ENCODE measurements at regions not wholly inside any gene's neighbourhood (a gene's known extent, or its start where the extent isn't known, plus 50 kb on each side); places are given as distances from the start of the nearest gene placed in this dataset.

DNA sequence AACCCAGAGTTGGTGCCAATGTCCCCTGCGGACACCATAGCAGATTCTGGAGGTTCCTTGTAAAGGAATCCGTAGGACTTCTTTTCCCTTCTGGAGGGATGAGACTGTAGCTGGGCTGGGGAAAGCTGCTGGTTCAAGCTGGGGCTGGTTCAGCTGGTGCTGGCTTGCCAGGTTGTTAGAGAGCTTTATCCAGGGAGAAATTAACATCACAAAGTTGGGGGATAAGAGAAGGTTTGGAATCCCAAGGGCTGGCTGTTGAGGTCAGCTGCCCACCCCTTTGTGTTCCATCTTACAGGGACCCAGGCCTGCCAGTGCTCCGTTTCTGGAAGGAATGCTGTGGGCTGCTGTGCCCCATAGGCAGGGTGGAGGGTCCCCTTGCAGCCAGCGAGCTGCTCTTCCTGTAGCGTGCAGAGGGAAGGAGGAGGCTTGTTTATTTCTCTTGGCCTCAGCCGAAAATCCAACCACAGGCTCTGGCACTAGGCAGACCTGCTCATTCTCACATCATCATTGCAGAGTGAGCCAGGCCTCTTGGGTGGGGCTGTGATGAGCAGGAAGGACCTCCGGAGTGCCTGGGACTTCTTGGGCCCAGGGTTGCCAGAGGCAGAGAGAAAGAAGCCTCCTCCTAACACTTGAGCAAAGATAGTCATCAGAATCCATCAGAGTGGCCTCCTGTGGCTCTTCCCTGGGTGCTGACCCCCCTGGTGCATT lies 251.1 kb downstream of the SEC14L1 start:
- Histone ChIP-seq H3K4me1 (ENCODE audit: control insufficient read depth, insufficient read depth, low read length) (peaks cover 76% of the 10 kb centered on the region), H3K9me3 (ENCODE audit: control insufficient read depth, low read length) (no peaks in the 10 kb centered on the region), H3K36me3 (ENCODE audit: control insufficient read depth, insufficient read depth, low read length) (no peaks in the 10 kb centered on the region), H3K27ac (ENCODE audit: insufficient read depth, low read depth, low read length, poor library complexity, severe bottlenecking) (peak overlapping the region; percentile 93), H3K27me3 (ENCODE audit: control insufficient read depth, insufficient read depth, low read length, poor library complexity, severe bottlenecking) (no peaks in the 10 kb centered on the region), H3K4me3 (ENCODE audit: insufficient read depth, low read depth, low read length) (no peak overlapping the region)
- 18 to 21% methylated on average over 7 of the region's 7 CpGs for WGBS, 2 experiments

DNA sequence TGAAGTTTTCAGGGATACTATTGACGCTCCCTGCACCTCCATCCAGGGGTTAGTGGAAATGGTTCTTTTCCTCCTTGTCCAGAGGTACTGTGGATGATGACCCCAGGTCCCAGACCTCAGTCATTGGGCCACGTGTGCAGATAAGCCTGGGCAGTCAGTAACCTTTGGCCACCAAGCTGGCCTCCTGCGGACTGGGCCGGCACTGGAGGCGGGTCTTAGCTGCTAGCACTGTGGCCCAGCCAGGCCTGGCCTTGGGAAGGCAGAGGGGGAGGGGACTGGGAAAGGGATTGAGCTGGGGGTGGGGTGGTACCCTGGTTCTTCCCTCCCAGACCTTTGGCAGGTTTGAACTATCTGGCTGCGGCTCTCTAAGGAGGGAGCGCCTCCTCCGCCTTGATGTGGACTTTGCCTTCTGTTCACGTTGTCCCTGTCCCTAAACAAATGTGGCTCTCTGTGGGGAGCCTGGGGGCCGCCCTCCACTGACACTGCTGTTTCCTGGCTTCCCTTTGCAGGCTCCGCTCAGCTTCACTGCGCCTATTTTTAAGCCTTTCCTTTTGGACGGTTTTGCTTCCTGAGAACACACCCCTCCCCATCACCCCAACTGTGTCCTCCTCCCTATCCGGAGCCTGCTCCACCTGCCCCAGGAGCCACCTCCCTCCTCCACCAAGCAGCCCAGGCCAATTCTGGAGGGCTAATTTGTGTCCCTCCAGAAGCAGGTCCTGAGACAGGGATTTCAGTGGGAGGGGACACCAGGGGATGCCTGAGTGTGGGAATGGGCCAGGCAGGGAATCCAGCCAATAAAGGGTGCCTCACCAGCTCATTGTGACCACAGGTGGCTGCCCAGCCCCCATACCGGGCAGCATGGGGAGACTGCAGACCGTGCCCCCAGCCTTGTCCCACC lies 251.9 kb downstream of the SEC14L1 start:
- WGBS, 2 experiments = 8 to 9% methylated on average over 16 of the region's 16 CpGs
- Histone ChIP-seq H3K27me3 (ENCODE audit: control insufficient read depth, insufficient read depth, low read length, poor library complexity, severe bottlenecking) (no peaks in the 10 kb centered on the region), H3K4me1 (ENCODE audit: control insufficient read depth, insufficient read depth, low read length) (peaks cover 68% of the 10 kb centered on the region), H3K27ac (ENCODE audit: insufficient read depth, low read depth, low read length, poor library complexity, severe bottlenecking) (peak overlapping the region; percentile 93), H3K4me3 (ENCODE audit: insufficient read depth, low read depth, low read length) (peak overlapping the region; percentile 9), H3K9me3 (ENCODE audit: control insufficient read depth, low read length) (no peaks in the 10 kb centered on the region), H3K36me3 (ENCODE audit: control insufficient read depth, insufficient read depth, low read length) (no peaks in the 10 kb centered on the region)

DNA sequence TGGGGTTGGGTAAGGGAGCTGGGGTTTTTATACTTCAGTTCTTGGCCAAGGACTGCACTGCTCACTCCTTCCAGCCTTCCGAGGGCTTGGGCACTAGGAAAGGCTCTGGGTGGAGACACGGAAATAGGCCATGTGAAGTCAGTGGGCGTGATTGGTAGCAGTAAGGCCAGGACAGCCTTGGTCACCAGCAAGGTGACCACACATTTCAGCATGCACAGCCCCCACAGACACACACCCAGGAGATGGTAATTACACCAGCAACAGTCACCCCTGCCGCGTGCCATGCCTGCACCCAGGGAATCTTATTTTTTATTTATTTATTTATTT lies 252.5 kb downstream of the SEC14L1 start:
- peak overlapping the region; percentile 56 for H3K27ac ChIP-seq (ENCODE audit: insufficient read depth, low read depth, low read length, poor library complexity, severe bottlenecking)
- no peak overlapping the region for H3K4me3 ChIP-seq (ENCODE audit: insufficient read depth, low read depth, low read length)
- H3K4me1 ChIP-seq (ENCODE audit: control insufficient read depth, insufficient read depth, low read length) = peaks cover 62% of the 10 kb centered on the region
- H3K9me3 ChIP-seq (ENCODE audit: control insufficient read depth, low read length) = no peaks in the 10 kb centered on the region
- no peaks in the 10 kb centered on the region for H3K36me3 ChIP-seq (ENCODE audit: control insufficient read depth, insufficient read depth, low read length)
- 80 to 88% methylated on average over 5 of the region's 5 CpGs for WGBS, 2 experiments
- H3K27me3 ChIP-seq (ENCODE audit: control insufficient read depth, insufficient read depth, low read length, poor library complexity, severe bottlenecking) = no peaks in the 10 kb centered on the region

DNA sequence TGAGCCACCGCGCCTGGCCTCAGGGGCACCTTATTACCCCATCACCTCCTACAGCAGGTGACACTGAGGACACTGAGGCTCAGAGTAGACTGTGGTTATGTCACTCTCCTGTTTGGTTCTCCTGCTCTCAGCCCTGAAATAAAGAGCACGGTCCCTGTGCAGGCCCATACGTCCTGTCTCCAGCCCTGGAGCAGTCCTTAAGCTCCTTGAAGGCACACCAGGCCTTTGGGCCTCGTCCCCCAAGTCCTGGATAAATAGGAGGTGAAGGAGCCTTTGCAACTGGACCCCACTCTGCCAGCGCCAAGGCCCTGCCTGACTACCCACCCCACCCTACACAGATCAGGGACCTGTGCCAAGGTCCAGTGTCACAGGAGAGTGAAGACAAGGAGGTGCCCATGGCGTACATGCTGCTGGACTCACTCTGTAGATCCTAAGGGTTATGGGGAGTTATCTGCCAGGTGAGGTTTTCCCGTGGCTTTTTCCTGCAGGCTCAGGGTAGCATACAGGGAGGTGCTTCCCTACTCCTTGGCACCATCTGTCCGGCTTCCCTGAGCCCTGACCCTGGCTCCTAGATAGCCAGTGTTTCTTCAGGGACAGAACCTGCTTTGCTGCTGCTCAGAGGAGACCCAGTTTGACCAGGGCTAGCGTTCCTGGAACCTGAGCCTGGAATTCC lies 253.2 kb downstream of the SEC14L1 start:
- Histone ChIP-seq H3K4me1 (ENCODE audit: control insufficient read depth, insufficient read depth, low read length) (peaks cover 54% of the 10 kb centered on the region), H3K9me3 (ENCODE audit: control insufficient read depth, low read length) (no peaks in the 10 kb centered on the region), H3K36me3 (ENCODE audit: control insufficient read depth, insufficient read depth, low read length) (no peaks in the 10 kb centered on the region), H3K27me3 (ENCODE audit: control insufficient read depth, insufficient read depth, low read length, poor library complexity, severe bottlenecking) (no peaks in the 10 kb centered on the region), H3K4me3 (ENCODE audit: insufficient read depth, low read depth, low read length) (no peak overlapping the region), H3K27ac (ENCODE audit: insufficient read depth, low read depth, low read length, poor library complexity, severe bottlenecking) (no peak overlapping the region)
- 89 to 91% methylated on average over 10 of the region's 10 CpGs for WGBS, 2 experiments

DNA sequence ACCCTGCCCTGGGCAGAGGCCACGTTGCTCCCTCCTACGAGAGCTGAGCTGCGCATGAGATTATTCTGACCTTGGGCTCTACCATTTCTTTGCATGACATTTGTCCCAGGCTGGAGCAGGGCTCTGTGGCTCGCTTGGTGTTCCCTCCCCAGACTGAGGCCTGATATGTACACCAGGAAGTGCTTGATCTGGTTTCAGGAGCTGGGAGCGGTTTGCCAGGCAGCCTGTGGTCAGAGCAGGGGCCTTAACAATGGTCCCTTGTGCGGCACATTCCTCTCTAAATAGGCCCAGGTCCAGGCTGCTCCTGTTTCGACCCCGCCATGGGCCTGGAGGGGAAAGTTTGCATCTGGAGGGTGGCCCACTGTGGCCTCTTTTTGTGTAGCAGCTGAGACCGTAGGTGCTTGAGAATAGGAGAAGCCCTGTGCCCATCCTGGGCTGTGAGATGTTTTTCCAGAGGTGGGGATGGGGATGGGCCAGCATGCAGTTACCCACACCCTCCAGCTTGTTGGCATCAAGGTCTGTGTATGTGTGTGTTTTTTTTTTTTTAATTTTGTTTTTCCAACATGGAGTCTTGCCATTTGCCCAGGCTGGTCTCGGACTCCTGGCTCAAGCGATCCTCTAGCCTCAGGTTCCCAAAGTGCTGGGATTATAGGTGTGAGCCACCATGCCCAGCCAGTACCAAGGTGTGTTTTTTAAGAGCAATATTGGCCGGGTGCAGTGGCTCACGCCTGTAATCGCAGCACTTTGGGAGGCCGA lies 253.9 kb downstream of the SEC14L1 start:
- H3K4me1 ChIP-seq (ENCODE audit: control insufficient read depth, insufficient read depth, low read length) = peaks cover 47% of the 10 kb centered on the region
- H3K4me3 ChIP-seq (ENCODE audit: insufficient read depth, low read depth, low read length) = no peak overlapping the region
- no peaks in the 10 kb centered on the region for H3K36me3 ChIP-seq (ENCODE audit: control insufficient read depth, insufficient read depth, low read length)
- H3K9me3 ChIP-seq (ENCODE audit: control insufficient read depth, low read length) = no peaks in the 10 kb centered on the region
- H3K27ac ChIP-seq (ENCODE audit: insufficient read depth, low read depth, low read length, poor library complexity, severe bottlenecking) = peak overlapping the region; percentile 44
- no peaks in the 10 kb centered on the region for H3K27me3 ChIP-seq (ENCODE audit: control insufficient read depth, insufficient read depth, low read length, poor library complexity, severe bottlenecking)
- 69% methylated on average over 15 of the region's 15 CpGs for WGBS, 2 experiments

DNA sequence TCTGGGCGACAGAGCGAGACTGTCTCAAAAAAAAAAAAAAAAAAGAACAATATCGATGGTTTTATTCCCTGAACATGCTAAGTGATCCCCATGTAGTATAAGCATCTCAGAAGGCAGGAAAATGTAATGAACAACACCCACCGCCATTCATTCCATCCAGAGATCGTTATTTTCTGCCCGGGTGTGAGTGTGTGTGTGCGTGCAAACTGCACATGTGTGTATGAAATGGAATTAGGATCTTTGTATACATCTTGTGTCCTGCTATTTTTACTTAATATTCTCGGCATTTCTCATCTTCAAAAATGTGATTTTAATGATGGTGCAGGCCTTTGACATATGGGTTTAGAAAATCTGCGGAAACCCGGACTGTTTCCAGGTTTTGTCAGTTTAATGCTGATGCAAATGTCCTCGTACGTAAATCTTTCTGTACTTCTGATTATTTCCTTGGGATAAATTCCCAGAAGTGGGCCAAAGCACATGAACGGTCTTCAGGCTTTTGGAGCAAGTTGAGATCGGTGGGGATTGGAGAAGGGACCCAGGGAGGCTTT lies 254.8 kb downstream of the SEC14L1 start:
- H3K4me3 ChIP-seq (ENCODE audit: insufficient read depth, low read depth, low read length) = no peak overlapping the region
- H3K27ac ChIP-seq (ENCODE audit: insufficient read depth, low read depth, low read length, poor library complexity, severe bottlenecking) = no peak overlapping the region
- no peaks in the 10 kb centered on the region for H3K36me3 ChIP-seq (ENCODE audit: control insufficient read depth, insufficient read depth, low read length)
- H3K4me1 ChIP-seq (ENCODE audit: control insufficient read depth, insufficient read depth, low read length) = peaks cover 42% of the 10 kb centered on the region
- no peaks in the 10 kb centered on the region for H3K9me3 ChIP-seq (ENCODE audit: control insufficient read depth, low read length)
- no peaks in the 10 kb centered on the region for H3K27me3 ChIP-seq (ENCODE audit: control insufficient read depth, insufficient read depth, low read length, poor library complexity, severe bottlenecking)
- whole genome bisulfite sequencing, 2 experiments = 96 to 97% methylated on average over 13 to 14 of the region's 14 CpGs

DNA sequence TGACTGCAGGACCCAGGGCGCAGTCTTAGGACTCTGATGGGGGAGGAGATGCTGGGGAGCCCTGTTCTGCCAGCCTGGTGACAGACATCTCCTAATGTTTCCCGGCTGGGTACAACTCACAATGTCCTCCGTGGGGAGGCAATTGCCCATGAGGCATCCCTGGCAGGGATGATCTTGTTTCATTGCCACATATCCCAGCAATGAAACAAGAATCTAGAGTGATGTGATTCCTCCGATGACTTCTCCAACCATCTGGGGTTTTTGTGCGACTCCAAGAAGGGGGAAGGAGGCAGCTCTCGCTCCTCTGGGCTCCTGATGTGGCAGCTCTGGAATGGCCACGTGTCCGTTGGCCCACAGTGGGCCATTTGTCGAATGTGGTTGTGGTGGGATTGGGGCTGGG lies 255.8 kb downstream of the SEC14L1 start:
- Histone ChIP-seq H3K36me3 (ENCODE audit: control insufficient read depth, insufficient read depth, low read length) (no peaks in the 10 kb centered on the region), H3K4me1 (ENCODE audit: control insufficient read depth, insufficient read depth, low read length) (peaks cover 32% of the 10 kb centered on the region), H3K27me3 (ENCODE audit: control insufficient read depth, insufficient read depth, low read length, poor library complexity, severe bottlenecking) (no peaks in the 10 kb centered on the region), H3K9me3 (ENCODE audit: control insufficient read depth, low read length) (no peaks in the 10 kb centered on the region), H3K27ac (ENCODE audit: insufficient read depth, low read depth, low read length, poor library complexity, severe bottlenecking) (no peak overlapping the region), H3K4me3 (ENCODE audit: insufficient read depth, low read depth, low read length) (no peak overlapping the region)
- WGBS, 2 experiments = 91 to 93% methylated on average over 9 of the region's 9 CpGs

DNA sequence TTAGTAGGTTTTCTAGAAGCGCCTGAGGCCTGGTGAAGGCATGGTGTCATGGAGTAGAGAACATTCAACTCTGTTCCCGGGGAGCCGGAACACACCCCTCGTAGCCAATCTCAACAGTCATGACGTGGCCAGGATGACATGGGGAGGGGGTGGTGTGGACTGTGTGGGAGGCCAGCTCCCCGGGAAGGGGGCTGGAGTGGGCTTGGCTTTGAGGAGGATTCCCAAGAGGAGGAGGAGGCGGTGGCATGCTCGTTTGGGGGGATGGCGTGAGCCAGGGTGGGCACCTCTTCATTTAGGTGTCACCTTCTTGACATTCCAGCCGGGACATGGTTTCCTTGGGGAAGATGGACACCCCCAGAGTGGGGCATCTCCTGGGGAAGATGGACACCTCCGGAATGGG lies 257.5 kb downstream of the SEC14L1 start:
- Histone ChIP-seq H3K27ac (ENCODE audit: insufficient read depth, low read depth, low read length, poor library complexity, severe bottlenecking) (no peak overlapping the region), H3K36me3 (ENCODE audit: control insufficient read depth, insufficient read depth, low read length) (no peaks in the 10 kb centered on the region), H3K4me1 (ENCODE audit: control insufficient read depth, insufficient read depth, low read length) (peaks cover 15% of the 10 kb centered on the region), H3K9me3 (ENCODE audit: control insufficient read depth, low read length) (no peaks in the 10 kb centered on the region), H3K4me3 (ENCODE audit: insufficient read depth, low read depth, low read length) (no peak overlapping the region), H3K27me3 (ENCODE audit: control insufficient read depth, insufficient read depth, low read length, poor library complexity, severe bottlenecking) (no peaks in the 10 kb centered on the region)
- 95 to 96% methylated on average over 11 of the region's 11 CpGs for WGBS, 2 experiments

DNA sequence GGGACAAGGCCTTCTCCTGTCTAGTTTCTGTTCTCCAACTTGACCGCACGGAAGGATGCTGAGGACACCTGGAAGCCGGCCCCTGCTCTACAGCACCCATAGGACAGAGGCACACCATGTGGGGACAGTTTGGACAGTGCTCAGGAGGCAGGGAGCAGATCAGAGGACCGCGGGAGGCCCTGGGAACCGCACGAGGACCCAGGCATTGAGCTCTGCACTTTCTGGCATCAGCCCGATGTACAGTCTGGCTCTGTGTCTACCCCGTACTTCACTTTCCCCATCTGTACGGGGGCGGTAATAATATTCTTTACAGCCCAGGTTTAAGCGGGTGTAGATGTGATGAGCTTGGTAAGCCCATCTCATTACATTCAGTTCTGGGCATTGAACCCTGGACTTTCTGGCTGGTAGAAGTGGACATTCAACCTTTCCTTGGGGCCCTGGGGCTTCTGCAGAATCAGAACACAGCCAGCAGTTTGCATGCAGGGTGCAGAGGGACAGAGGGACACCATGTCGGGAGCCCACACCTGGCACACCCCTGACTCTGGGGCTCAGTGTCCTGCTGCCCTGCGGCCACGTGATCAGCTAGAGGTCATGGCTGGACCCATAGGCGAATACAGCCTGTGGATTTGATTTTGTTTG lies 258.7 kb downstream of the SEC14L1 start:
- Histone ChIP-seq H3K4me3 (ENCODE audit: insufficient read depth, low read depth, low read length) (no peak overlapping the region), H3K27me3 (ENCODE audit: control insufficient read depth, insufficient read depth, low read length, poor library complexity, severe bottlenecking) (no peaks in the 10 kb centered on the region), H3K9me3 (ENCODE audit: control insufficient read depth, low read length) (no peaks in the 10 kb centered on the region), H3K27ac (ENCODE audit: insufficient read depth, low read depth, low read length, poor library complexity, severe bottlenecking) (no peak overlapping the region), H3K4me1 (ENCODE audit: control insufficient read depth, insufficient read depth, low read length) (peaks cover 7% of the 10 kb centered on the region), H3K36me3 (ENCODE audit: control insufficient read depth, insufficient read depth, low read length) (no peaks in the 10 kb centered on the region)
- 96% methylated on average over 16 of the region's 16 CpGs for WGBS, 2 experiments

All from ectodermal cell (in vitro differentiated cells).